ENCODE measurements at regions not wholly inside any gene's neighbourhood (a gene's known extent, or its start where the extent isn't known, plus 50 kb on each side); places are given as distances from the start of the nearest gene placed in this dataset.

GRCh38 chr18:71665131-71665530 lies 879.0 kb downstream of the CBLN2 start:
- DNase-seq (ENCODE audit: low spot score in 2 of 2) = no peak
- Histone ChIP-seq H3K36me3 (no peaks in the 10 kb centered on the region), H3K27me3 (no peaks in the 10 kb centered on the region), H3K4me3 (no peak overlapping the region), H3K9me3 (no peaks in the 10 kb centered on the region), H3K27ac (no peak overlapping the region), H3K4me1 (no peaks in the 10 kb centered on the region)
- TF ChIP-seq POLR2A (IDR thresholded peaks at IDR 0.05) = no peak
- no peak for TF ChIP-seq EP300 (IDR thresholded peaks at IDR 0.05)
- TF ChIP-seq CTCF (IDR thresholded peaks at IDR 0.05) = no peak

- no peaks in the 10 kb centered on the region for H3K9me3 ChIP-seq
- no peaks in the 10 kb centered on the region for H3K36me3 ChIP-seq
- no peaks in the 10 kb centered on the region for H3K4me1 ChIP-seq
- no peak overlapping the region for H3K27ac ChIP-seq
- no peak for TF ChIP-seq EP300 (IDR thresholded peaks at IDR 0.05)
- TF ChIP-seq CTCF (IDR thresholded peaks at IDR 0.05) = no peak
- no peak for TF ChIP-seq POLR2A (IDR thresholded peaks at IDR 0.05)
- WGBS, 2 donors = 93 to 97% methylated on average over 12 of the region's 12 CpGs
- no peak overlapping the region for H3K4me3 ChIP-seq
- no peak for DNase-seq (ENCODE audit: low spot score in 2 of 2)
- no peaks in the 10 kb centered on the region for H3K27me3 ChIP-seq
Observed at GRCh38 chr18:71643822-71644221, 900.3 kb downstream of the CBLN2 start.

- TF ChIP-seq EP300 (IDR thresholded peaks at IDR 0.05) (no peak), CTCF (IDR thresholded peaks at IDR 0.05) (no peak)
- no peaks in the 10 kb centered on the region for H3K4me1 ChIP-seq
- H3K9me3 ChIP-seq = no peaks in the 10 kb centered on the region
- H3K4me3 ChIP-seq = no peak overlapping the region
- whole genome bisulfite sequencing, 2 donors = 72 to 73% methylated on average over 3 of the region's 3 CpGs
- H3K27me3 ChIP-seq = no peaks in the 10 kb centered on the region
- no peak for DNase-seq (ENCODE audit: low spot score in 2 of 2)
- no peak overlapping the region for H3K27ac ChIP-seq
- H3K36me3 ChIP-seq = no peaks in the 10 kb centered on the region
Observed at GRCh38 chr18:71630696-71631095, 913.4 kb downstream of the CBLN2 start.

GRCh38 chr18:71625556-71626090 lies 918.5 kb downstream of the CBLN2 start:
- Histone ChIP-seq H3K4me3 (no peak overlapping the region), H3K4me1 (no peaks in the 10 kb centered on the region), H3K27ac (no peak overlapping the region), H3K9me3 (no peaks in the 10 kb centered on the region), H3K27me3 (no peaks in the 10 kb centered on the region), H3K36me3 (no peaks in the 10 kb centered on the region)
- no peak for DNase-seq (ENCODE audit: low spot score in 2 of 2)
- WGBS, 2 donors = 88 to 91% methylated on average over 1 of the region's 1 CpG
- TF ChIP-seq CTCF (IDR thresholded peaks at IDR 0.05) (no peak), POLR2A (IDR thresholded peaks at IDR 0.05) (no peak), EP300 (IDR thresholded peaks at IDR 0.05) (no peak)

- WGBS, 2 donors = 36 to 39% methylated on average over 1 of the region's 1 CpG
- Histone ChIP-seq H3K27ac (no peak overlapping the region), H3K9me3 (no peaks in the 10 kb centered on the region), H3K4me3 (no peak overlapping the region), H3K36me3 (no peaks in the 10 kb centered on the region), H3K27me3 (no peaks in the 10 kb centered on the region), H3K4me1 (no peaks in the 10 kb centered on the region)
- TF ChIP-seq EP300 (IDR thresholded peaks at IDR 0.05) (no peak), POLR2A (IDR thresholded peaks at IDR 0.05) (no peak), CTCF (IDR thresholded peaks at IDR 0.05) (no peak)
- DNase-seq (ENCODE audit: low spot score in 2 of 2) = no peak
Observed at GRCh38 chr18:71598374-71598773, 945.8 kb downstream of the CBLN2 start.

Data from tibial nerve (tissue), 4 donors.